Mesothelial cell of epicardium (in vitro differentiated cells): ENCODE measurements at regions not wholly inside any gene's neighbourhood (a gene's known extent, or its start where the extent isn't known, plus 50 kb on each side); places are given as distances from the start of the nearest gene placed in this dataset.

ENCODE experiments used
- DNase-seq, 2 experiments: peaks; one replicate each; pipeline ENCODE4 v3.0.0; 2021; ENCODE audit warnings: low spot score in 2 of 2; ENCODE audit not compliant: unreplicated experiment in 2 of 2
- H3K27ac Mint-ChIP-seq: 2 replicates; pipeline ENCODE4 v1.8.0; 2021; ENCODE audit warnings: mixed read lengths
- H3K27me3 Mint-ChIP-seq: 2 replicates; pipeline ENCODE4 v1.8.0; 2021; ENCODE audit warnings: low read depth, mixed read lengths
- H3K36me3 Mint-ChIP-seq: 2 replicates; pipeline ENCODE4 v1.8.0; 2021; ENCODE audit warnings: mixed read lengths
- H3K4me1 Mint-ChIP-seq: 2 replicates; pipeline ENCODE4 v1.8.0; 2021; ENCODE audit warnings: mixed read lengths
- H3K4me3 Mint-ChIP-seq: 2 replicates; pipeline ENCODE4 v1.8.0; 2021; ENCODE audit warnings: mild to moderate bottlenecking, moderate library complexity, mixed read lengths
- H3K9me3 Mint-ChIP-seq: 2 replicates; pipeline ENCODE4 v1.8.0; 2021; ENCODE audit warnings: mixed read lengths
- CTCF ChIP-seq: fragments of 200-600 bp; sonication (generic); IDR thresholded peaks from one replicate; pipeline ENCODE4 v1.5.0; 2021; ENCODE audit warnings: antibody characterized with exemption; ENCODE audit not compliant: unreplicated experiment

GRCh38 chr1:184247671-184248070 lies 139.2 kb upstream of the C1orf21 start:
- Mint-ChIP-seq H3K27me3 (peaks cover 6% of the 10 kb centered on the region), H3K27ac (no peak overlapping the region), H3K4me1 (peaks cover 1% of the 10 kb centered on the region)

GRCh38 chr1:184253921-184254320 lies 132.9 kb upstream of the C1orf21 start:
- H3K4me1 Mint-ChIP-seq: no peaks in the 10 kb centered on the region
- no peak for TF ChIP-seq CTCF
- no peaks in the 10 kb centered on the region for H3K27me3 Mint-ChIP-seq

More at GRCh38 chr1:184247671-184248070, 139.2 kb upstream of the C1orf21 start:
- Mint-ChIP-seq H3K9me3 (peaks cover 11% of the 10 kb centered on the region), H3K4me3 (no peak overlapping the region), H3K36me3 (no peaks in the 10 kb centered on the region)
- no peak for DNase-seq
- TF ChIP-seq CTCF: no peak

GRCh38 chr1:184254849-184255248 lies 132.0 kb upstream of the C1orf21 start:
- no peaks in the 10 kb centered on the region for H3K36me3 Mint-ChIP-seq
- no peak overlapping the region for H3K27ac Mint-ChIP-seq
- H3K4me1 Mint-ChIP-seq: no peaks in the 10 kb centered on the region
- no peaks in the 10 kb centered on the region for H3K27me3 Mint-ChIP-seq
- H3K9me3 Mint-ChIP-seq: peaks cover 15% of the 10 kb centered on the region
- H3K4me3 Mint-ChIP-seq: no peak overlapping the region
- no peak for DNase-seq
- no peak for TF ChIP-seq CTCF

More at GRCh38 chr1:184253921-184254320, 132.9 kb upstream of the C1orf21 start:
- Mint-ChIP-seq H3K36me3 (no peaks in the 10 kb centered on the region), H3K27ac (no peak overlapping the region), H3K9me3 (peaks cover 18% of the 10 kb centered on the region), H3K4me3 (no peak overlapping the region)
- DNase-seq: no peak

GRCh38 chr1:184255560-184255959 lies 131.3 kb upstream of the C1orf21 start:
- no peaks in the 10 kb centered on the region for H3K27me3 Mint-ChIP-seq
- no peak overlapping the region for H3K4me3 Mint-ChIP-seq
- DNase-seq: no peak
- no peak for TF ChIP-seq CTCF
- H3K36me3 Mint-ChIP-seq: no peaks in the 10 kb centered on the region
- no peak overlapping the region for H3K27ac Mint-ChIP-seq
- no peaks in the 10 kb centered on the region for H3K4me1 Mint-ChIP-seq
- peaks cover 15% of the 10 kb centered on the region for H3K9me3 Mint-ChIP-seq

GRCh38 chr1:184257873-184258272 lies 129.0 kb upstream of the C1orf21 start:
- no peak for DNase-seq
- no peak overlapping the region for H3K27ac Mint-ChIP-seq
- H3K9me3 Mint-ChIP-seq: peaks cover 15% of the 10 kb centered on the region
- no peaks in the 10 kb centered on the region for H3K4me1 Mint-ChIP-seq
- H3K27me3 Mint-ChIP-seq: no peaks in the 10 kb centered on the region
- TF ChIP-seq CTCF: no peak
- H3K4me3 Mint-ChIP-seq: no peak overlapping the region
- no peaks in the 10 kb centered on the region for H3K36me3 Mint-ChIP-seq

- no peak for TF ChIP-seq CTCF
- DNase-seq: no peak
- Mint-ChIP-seq H3K4me3 (no peak overlapping the region), H3K9me3 (peaks cover 15% of the 10 kb centered on the region), H3K27me3 (no peaks in the 10 kb centered on the region), H3K4me1 (no peaks in the 10 kb centered on the region), H3K27ac (no peak overlapping the region), H3K36me3 (no peaks in the 10 kb centered on the region)
Measured at GRCh38 chr1:184258525-184258924, 128.3 kb upstream of the C1orf21 start.
